GM12878 (cell line): ENCODE measurements at regions not wholly inside any gene's neighbourhood (a gene's known extent, or its start where the extent isn't known, plus 50 kb on each side); places are given as distances from the start of the nearest gene placed in this dataset.

ENCODE experiments used
- ATAC-seq: fragments of 200-7000 bp; cut with Tn5 transposase; 3 replicates; pipeline ENCODE4 v1.9.1; 2020; ENCODE audit warnings: mild to moderate bottlenecking, moderate library complexity
- BruUV-seq: library from RNA; stranded (reverse); fragments of 400-500 nt; replicated peaks from 2 replicates; lab custom pipeline; 2021; lab: Mats Ljungman, UMichigan
- CTCF ChIA-PET: fragments of 300-600 bp; sonication (Branson Sonifier 250); formaldehyde crosslinking; extraction: SDS; loops from one replicate; lab custom pipeline; 2021; ENCODE audit warnings: inconsistent platforms; lab: Yijun Ruan, JAX
- POLR2A ChIA-PET: fragments of 350-600 bp; formaldehyde crosslinking; extraction: SDS; loops from one replicate; lab custom pipeline; 2021; ENCODE audit warnings: inconsistent platforms; lab: Charles Lee
- RAD21 ChIA-PET: fragments of 300-600 bp; sonication (Branson Sonifier 250); formaldehyde crosslinking; loops from one replicate; lab custom pipeline; 2023; ENCODE audit warnings: antibody characterized with exemption; ENCODE audit not compliant: unreplicated experiment; lab: Charles Lee
- SMC1A ChIA-PET: fragments of 300-600 bp; sonication (Branson Sonifier 250); formaldehyde crosslinking; loops from one replicate; lab custom pipeline; 2023; ENCODE audit not compliant: unreplicated experiment, uncharacterized antibody; lab: Charles Lee
- DNase-seq: peaks from one replicate; pipeline ENCODE4 v3.0.0-alpha.2; 2011; ENCODE audit warnings: low read depth, low spot score
- FAIRE-seq: peaks from 3 replicates; lab custom pipeline; 2011; peaks lifted over from hg19 to GRCh38; lab: Jason Lieb, UNC
- H2AFZ ChIP-seq: 2 replicates; pipeline ENCODE4 v1.6.0; 2011; ENCODE audit warnings: low read depth, low read length, control low read depth; ENCODE audit not compliant: control insufficient read depth
- H3K27ac ChIP-seq: 2 replicates; pipeline ENCODE4 v1.5.1; 2011; ENCODE audit warnings: control low read depth; ENCODE audit not compliant: control insufficient read depth, insufficient read depth
- H3K27me3 ChIP-seq, 2 experiments: replicated peaks in 1 of 2; 2 replicates each; pipeline versions ENCODE4 v1.6.0 to v1.6.1; 2011; ENCODE audit warnings: low read length in 1 of 2; ENCODE audit not compliant: control insufficient read depth in 2 of 2, insufficient read depth in 2 of 2
- H3K36me3 ChIP-seq, 2 experiments: 2 replicates each; pipeline ENCODE4 v1.5.1; 2011; ENCODE audit warnings: low read length in 1 of 2; ENCODE audit not compliant: control insufficient read depth in 2 of 2, insufficient read depth in 2 of 2
- H3K4me1 ChIP-seq: 2 replicates; pipeline ENCODE4 v1.6.1; 2011; ENCODE audit warnings: mild to moderate bottlenecking, low read length, moderate library complexity, mixed read lengths; ENCODE audit not compliant: control insufficient read depth, insufficient read depth
- H3K4me2 ChIP-seq: 2 replicates; pipeline ENCODE4 v1.6.0; 2011; ENCODE audit warnings: control low read depth; ENCODE audit not compliant: control insufficient read depth, insufficient read depth
- H3K4me3 ChIP-seq: fragments of 200-600 bp; sonication (generic); 2 replicates; pipeline ENCODE4 v1.5.1; 2016
- H3K79me2 ChIP-seq: 2 replicates; pipeline ENCODE4 v1.6.0; 2011; ENCODE audit warnings: low read length; ENCODE audit not compliant: control insufficient read depth, insufficient read depth
- H3K9ac ChIP-seq: 2 replicates; pipeline ENCODE4 v1.8.0; 2011; ENCODE audit warnings: low read length, control low read depth, mixed read lengths; ENCODE audit not compliant: control insufficient read depth, insufficient read depth
- H3K9me3 ChIP-seq: replicated peaks from 3 replicates; pipeline ENCODE4 v1.5.1; 2011; ENCODE audit warnings: mild to moderate bottlenecking, low read length; ENCODE audit not compliant: control insufficient read depth, insufficient read depth
- H4K20me1 ChIP-seq: 2 replicates; pipeline ENCODE4 v1.6.0; 2011; ENCODE audit not compliant: control insufficient read depth, insufficient read depth
- CBFB ChIP-seq: IDR thresholded peaks from 2 replicates; pipeline ENCODE4 v1.6.1; 2016; ENCODE audit warnings: antibody characterized with exemption, low read depth
- FOXM1 ChIP-seq: IDR thresholded peaks from 2 replicates; pipeline ENCODE4 v1.6.1; 2012; ENCODE audit warnings: low read depth, mild to moderate bottlenecking, inconsistent platforms, low read length, moderate library complexity
- NFIC ChIP-seq: IDR thresholded peaks from 2 replicates; pipeline ENCODE4 v1.6.1; 2012; ENCODE audit warnings: low read depth, mild to moderate bottlenecking, inconsistent platforms, low read length, moderate library complexity
- SRF ChIP-seq, 2 experiments: IDR thresholded peaks; 2 replicates each; pipeline ENCODE4 v1.6.1; 2011; ENCODE audit warnings: low read depth in 2 of 2, low read length in 2 of 2, mild to moderate bottlenecking in 1 of 2, moderate library complexity in 1 of 2
- STAT3 ChIP-seq: IDR thresholded peaks from 2 replicates; pipeline ENCODE4 v1.6.1; 2011; ENCODE audit warnings: low read depth, low read length, improper control_type of control experiment
- SUPT20H ChIP-seq: IDR thresholded peaks from 2 replicates; pipeline ENCODE4 v1.6.1; 2011; ENCODE audit warnings: low read depth, mild to moderate bottlenecking, low read length, moderate library complexity, borderline replicate concordance; ENCODE audit not compliant: control insufficient read depth
- ZZZ3 ChIP-seq: IDR thresholded peaks from 2 replicates; pipeline ENCODE4 v1.6.1; 2011; ENCODE audit warnings: low read depth; ENCODE audit not compliant: control insufficient read depth, insufficient read length
- WGBS: methylation state at CpG from one replicate; pipeline ENCODE4 v1.1.6; 2016; ENCODE audit warnings: low lambda C conversion rate; ENCODE audit not compliant: insufficient replicate concordance, insufficient coverage; ENCODE audit errors: missing lambda C conversion rate; 5-methylcytosine and 5-hydroxymethylcytosine counted together
- in situ Hi-C: fragments of 300-500 bp; cut with MboI; formaldehyde crosslinking; loops from 9 replicates; pipeline ENCODE4 v1.14.3; 2018; ENCODE audit warnings: mixed read lengths
- intact Hi-C: fragments of 100-400 bp; cut with micrococcal nuclease; formaldehyde crosslinking; loops from one replicate; pipeline ENCODE4 v1.14.2; 2022; ENCODE audit not compliant: unreplicated experiment
- TF ChIP-seq, protein P1 (sequence below): IDR thresholded peaks from 2 replicates; pipeline ENCODE4 v1.6.1; 2011; ENCODE audit warnings: borderline replicate concordance, low read depth, mild to moderate bottlenecking, moderate library complexity, low read length; ENCODE audit not compliant: insufficient read depth, poor library complexity, severe bottlenecking
- TF ChIP-seq, protein P2 (sequence below): fragments of 450-650 bp; IDR thresholded peaks from 2 replicates; pipeline ENCODE4 v1.6.1; 2017; ENCODE audit warnings: mild to moderate bottlenecking
- TF ChIP-seq, protein P3 (sequence below): IDR thresholded peaks from 2 replicates; pipeline ENCODE4 v1.6.1; 2012; ENCODE audit warnings: low read length, inconsistent platforms
- TF ChIP-seq, protein P4 (sequence below): fragments of 450-650 bp; IDR thresholded peaks from 2 replicates; pipeline ENCODE4 v1.6.1; 2017; ENCODE audit warnings: mild to moderate bottlenecking, moderate library complexity

DNA sequence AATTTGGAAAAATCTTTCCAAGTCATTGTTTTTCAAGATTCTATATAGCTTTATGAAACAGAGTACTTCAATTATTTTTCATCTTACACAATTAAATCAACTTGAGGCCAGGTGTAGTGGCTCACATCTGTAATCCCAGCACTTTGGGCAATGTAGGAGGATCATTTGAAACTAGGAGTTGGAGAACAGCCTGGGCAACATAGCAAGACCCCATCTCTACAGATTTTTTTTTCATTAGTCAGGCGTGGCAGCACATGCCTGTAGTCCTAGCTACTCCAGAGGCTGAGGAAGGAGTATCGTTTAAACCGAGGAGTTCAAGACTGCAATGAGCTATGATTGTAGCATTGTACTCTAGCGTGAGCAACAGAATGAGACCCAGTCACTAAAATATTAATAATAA lies 72.9 kb downstream of the BMP4 start (continued):
- TF ChIP-seq, protein P1, sequence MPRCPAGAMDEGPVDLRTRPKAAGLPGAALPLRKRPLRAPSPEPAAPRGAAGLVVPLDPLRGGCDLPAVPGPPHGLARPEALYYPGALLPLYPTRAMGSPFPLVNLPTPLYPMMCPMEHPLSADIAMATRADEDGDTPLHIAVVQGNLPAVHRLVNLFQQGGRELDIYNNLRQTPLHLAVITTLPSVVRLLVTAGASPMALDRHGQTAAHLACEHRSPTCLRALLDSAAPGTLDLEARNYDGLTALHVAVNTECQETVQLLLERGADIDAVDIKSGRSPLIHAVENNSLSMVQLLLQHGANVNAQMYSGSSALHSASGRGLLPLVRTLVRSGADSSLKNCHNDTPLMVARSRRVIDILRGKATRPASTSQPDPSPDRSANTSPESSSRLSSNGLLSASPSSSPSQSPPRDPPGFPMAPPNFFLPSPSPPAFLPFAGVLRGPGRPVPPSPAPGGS: no peak
- TF ChIP-seq, all 136 proteins: peak for 0

DNA sequence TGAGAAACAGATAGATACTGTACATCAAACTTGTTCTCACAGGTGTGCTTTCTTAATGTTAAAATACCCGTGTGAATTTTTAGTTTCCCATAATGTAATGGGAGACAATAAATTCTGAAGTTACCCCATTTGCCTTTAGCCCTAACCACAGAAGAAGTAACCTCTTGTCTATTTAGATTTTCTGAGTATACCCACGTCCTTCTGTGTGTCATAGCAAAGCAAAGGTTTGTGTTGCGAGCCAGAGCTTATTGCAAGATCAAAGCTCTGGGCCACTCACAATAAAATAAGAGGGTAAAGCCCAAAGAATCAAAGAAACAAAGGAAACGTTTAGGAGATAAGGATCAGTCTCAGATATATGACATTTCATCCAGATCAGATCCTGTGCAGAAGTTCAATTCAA lies 73.9 kb downstream of the BMP4 start:
- Histone ChIP-seq H3K4me2 (no peak overlapping the region), H3K4me3 (no peak overlapping the region), H2AFZ (no peak overlapping the region), H3K9ac (no peak overlapping the region), H3K27me3 (no peaks in the 10 kb centered on the region), H3K36me3 (no peaks in the 10 kb centered on the region), H3K9me3 (no peaks in the 10 kb centered on the region; the same call in 2 of the 3 replicates), H3K4me1 (peaks cover 4% of the 10 kb centered on the region; the same call in 1 of the 2 replicates), H3K27ac (peak overlapping the region; percentile 47), H3K79me2 (no peaks in the 10 kb centered on the region), H4K20me1 (no peaks in the 10 kb centered on the region)
- no peak for ATAC-seq
- DNase-seq: no peak
- ChIA-PET CTCF (no interaction called here), SMC1A (interaction anchor here (1.3 kb wide), 1 partner anchor 11 kb away, joined by 3 read pairs; no protein-coding TSS in a partner anchor), RAD21 (no interaction called here), POLR2A (no interaction called here)
- intact Hi-C loops (no loop called here), in situ Hi-C loops (no loop called here)
- WGBS: 1% methylated on average over 4 of the region's 4 CpGs
- BruUV-seq: no TSS peak
- FAIRE-seq: no peak
- TF ChIP-seq, protein P2, sequence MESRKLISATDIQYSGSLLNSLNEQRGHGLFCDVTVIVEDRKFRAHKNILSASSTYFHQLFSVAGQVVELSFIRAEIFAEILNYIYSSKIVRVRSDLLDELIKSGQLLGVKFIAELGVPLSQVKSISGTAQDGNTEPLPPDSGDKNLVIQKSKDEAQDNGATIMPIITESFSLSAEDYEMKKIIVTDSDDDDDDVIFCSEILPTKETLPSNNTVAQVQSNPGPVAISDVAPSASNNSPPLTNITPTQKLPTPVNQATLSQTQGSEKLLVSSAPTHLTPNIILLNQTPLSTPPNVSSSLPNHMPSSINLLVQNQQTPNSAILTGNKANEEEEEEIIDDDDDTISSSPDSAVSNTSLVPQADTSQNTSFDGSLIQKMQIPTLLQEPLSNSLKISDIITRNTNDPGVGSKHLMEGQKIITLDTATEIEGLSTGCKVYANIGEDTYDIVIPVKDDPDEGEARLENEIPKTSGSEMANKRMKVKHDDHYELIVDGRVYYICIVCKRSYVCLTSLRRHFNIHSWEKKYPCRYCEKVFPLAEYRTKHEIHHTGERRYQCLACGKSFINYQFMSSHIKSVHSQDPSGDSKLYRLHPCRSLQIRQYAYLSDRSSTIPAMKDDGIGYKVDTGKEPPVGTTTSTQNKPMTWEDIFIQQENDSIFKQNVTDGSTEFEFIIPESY: no peak
- TF ChIP-seq STAT3: no peak
- no peak for TF ChIP-seq ZZZ3
- TF ChIP-seq FOXM1: peak; percentile 47; the same call in 1 of the 2 replicates
- 0 out of 2 replicates have a peak, but pooled peaks have one; percentile 27 for TF ChIP-seq CBFB
- TF ChIP-seq SRF (IDR thresholded peaks at IDR 0.05; ENCODE audit: low read depth in 2 of 2, low read length in 2 of 2): no peak
- TF ChIP-seq, protein P3, sequence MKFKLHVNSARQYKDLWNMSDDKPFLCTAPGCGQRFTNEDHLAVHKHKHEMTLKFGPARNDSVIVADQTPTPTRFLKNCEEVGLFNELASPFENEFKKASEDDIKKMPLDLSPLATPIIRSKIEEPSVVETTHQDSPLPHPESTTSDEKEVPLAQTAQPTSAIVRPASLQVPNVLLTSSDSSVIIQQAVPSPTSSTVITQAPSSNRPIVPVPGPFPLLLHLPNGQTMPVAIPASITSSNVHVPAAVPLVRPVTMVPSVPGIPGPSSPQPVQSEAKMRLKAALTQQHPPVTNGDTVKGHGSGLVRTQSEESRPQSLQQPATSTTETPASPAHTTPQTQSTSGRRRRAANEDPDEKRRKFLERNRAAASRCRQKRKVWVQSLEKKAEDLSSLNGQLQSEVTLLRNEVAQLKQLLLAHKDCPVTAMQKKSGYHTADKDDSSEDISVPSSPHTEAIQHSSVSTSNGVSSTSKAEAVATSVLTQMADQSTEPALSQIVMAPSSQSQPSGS: peak; percentile 94
- TF ChIP-seq, protein P4, sequence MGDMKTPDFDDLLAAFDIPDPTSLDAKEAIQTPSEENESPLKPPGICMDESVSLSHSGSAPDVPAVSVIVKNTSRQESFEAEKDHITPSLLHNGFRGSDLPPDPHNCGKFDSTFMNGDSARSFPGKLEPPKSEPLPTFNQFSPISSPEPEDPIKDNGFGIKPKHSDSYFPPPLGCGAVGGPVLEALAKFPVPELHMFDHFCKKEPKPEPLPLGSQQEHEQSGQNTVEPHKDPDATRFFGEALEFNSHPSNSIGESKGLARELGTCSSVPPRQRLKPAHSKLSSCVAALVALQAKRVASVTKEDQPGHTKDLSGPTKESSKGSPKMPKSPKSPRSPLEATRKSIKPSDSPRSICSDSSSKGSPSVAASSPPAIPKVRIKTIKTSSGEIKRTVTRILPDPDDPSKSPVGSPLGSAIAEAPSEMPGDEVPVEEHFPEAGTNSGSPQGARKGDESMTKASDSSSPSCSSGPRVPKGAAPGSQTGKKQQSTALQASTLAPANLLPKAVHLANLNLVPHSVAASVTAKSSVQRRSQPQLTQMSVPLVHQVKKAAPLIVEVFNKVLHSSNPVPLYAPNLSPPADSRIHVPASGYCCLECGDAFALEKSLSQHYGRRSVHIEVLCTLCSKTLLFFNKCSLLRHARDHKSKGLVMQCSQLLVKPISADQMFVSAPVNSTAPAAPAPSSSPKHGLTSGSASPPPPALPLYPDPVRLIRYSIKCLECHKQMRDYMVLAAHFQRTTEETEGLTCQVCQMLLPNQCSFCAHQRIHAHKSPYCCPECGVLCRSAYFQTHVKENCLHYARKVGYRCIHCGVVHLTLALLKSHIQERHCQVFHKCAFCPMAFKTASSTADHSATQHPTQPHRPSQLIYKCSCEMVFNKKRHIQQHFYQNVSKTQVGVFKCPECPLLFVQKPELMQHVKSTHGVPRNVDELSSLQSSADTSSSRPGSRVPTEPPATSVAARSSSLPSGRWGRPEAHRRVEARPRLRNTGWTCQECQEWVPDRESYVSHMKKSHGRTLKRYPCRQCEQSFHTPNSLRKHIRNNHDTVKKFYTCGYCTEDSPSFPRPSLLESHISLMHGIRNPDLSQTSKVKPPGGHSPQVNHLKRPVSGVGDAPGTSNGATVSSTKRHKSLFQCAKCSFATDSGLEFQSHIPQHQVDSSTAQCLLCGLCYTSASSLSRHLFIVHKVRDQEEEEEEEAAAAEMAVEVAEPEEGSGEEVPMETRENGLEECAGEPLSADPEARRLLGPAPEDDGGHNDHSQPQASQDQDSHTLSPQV: no peak
- TF ChIP-seq SUPT20H: no peak
- TF ChIP-seq NFIC: peak; percentile 67; the same call in 1 of the 2 replicates
- TF ChIP-seq, protein P1: peak; percentile 97
